SK-N-DZ (cell line): ENCODE measurements at regions not wholly inside any gene's neighbourhood (a gene's known extent, or its start where the extent isn't known, plus 50 kb on each side); places are given as distances from the start of the nearest gene placed in this dataset.

Source experiments
- DNase-seq: peaks from one replicate; pipeline ENCODE4 v3.0.0-alpha.2; 2015; ENCODE audit warnings: low spot score

- no peak for DNase-seq
Measured at GRCh38 chr18:27276886-27277285, 91.8 kb upstream of the CHST9 start.

- no peak for DNase-seq
Measured at GRCh38 chr18:27276479-27276878, 91.4 kb upstream of the CHST9 start.

GRCh38 chr18:27274901-27275300 is 89.8 kb upstream of the CHST9 start:
- DNase-seq = no peak

- DNase-seq = no peak
Measured at GRCh38 chr18:27270508-27270907, 85.4 kb upstream of the CHST9 start.

GRCh38 chr18:27263369-27263768 is 78.3 kb upstream of the CHST9 start:
- no peak for DNase-seq

- no peak for DNase-seq
Measured at GRCh38 chr18:27261769-27262549, 76.9 kb upstream of the CHST9 start.

- no peak for DNase-seq
Measured at GRCh38 chr18:27253571-27253970, 68.5 kb upstream of the CHST9 start.

GRCh38 chr18:27250471-27250870 is 65.4 kb upstream of the CHST9 start:
- no peak for DNase-seq

- no peak for DNase-seq
Measured at GRCh38 chr18:27249933-27250332, 64.8 kb upstream of the CHST9 start.

GRCh38 chr18:27244259-27244658 is 59.2 kb upstream of the CHST9 start:
- no peak for DNase-seq

GRCh38 chr18:27242392-27243047 is 57.4 kb upstream of the CHST9 start:
- no peak for DNase-seq

GRCh38 chr18:27240383-27240782 is 55.3 kb upstream of the CHST9 start:
- DNase-seq = no peak

- no peak for DNase-seq
Measured at GRCh38 chr18:27239669-27240068, 54.6 kb upstream of the CHST9 start.

- DNase-seq = no peak
Measured at GRCh38 chr18:27235218-27235870, 50.2 kb upstream of the CHST9 start.
